Erythroblast (primary cell): ENCODE measurements at regions not wholly inside any gene's neighbourhood (a gene's known extent, or its start where the extent isn't known, plus 50 kb on each side); places are given as distances from the start of the nearest gene placed in this dataset.

Source experiments
- GATA1 ChIP-seq: IDR thresholded peaks from 2 replicates; pipeline ENCODE4 v1.6.1; 2011; ENCODE audit warnings: low read depth, mild to moderate bottlenecking, control low read depth, low read length, moderate library complexity
- POLR2A ChIP-seq: IDR thresholded peaks from 2 replicates; pipeline ENCODE4 v1.6.1; 2011; ENCODE audit warnings: mild to moderate bottlenecking, low read length

GRCh38 chr7:21076054-21076453, 289.4 kb upstream of the SP8 start:
- TF ChIP-seq GATA1 (no peak), POLR2A (no peak)
